ENCODE measurements at regions not wholly inside any gene's neighbourhood (a gene's known extent, or its start where the extent isn't known, plus 50 kb on each side); places are given as distances from the start of the nearest gene placed in this dataset.

GRCh38 chr12:72746048-72746447 lies 473.9 kb downstream of the TRHDE start:
- TF ChIP-seq CTCF (IDR thresholded peaks at IDR 0.05 in 8 of 11, conservative IDR thresholded peaks at IDR 0.05 in 3 of 11) (no peak), POLR2A (IDR thresholded peaks at IDR 0.05) (no peak)

Measured in spleen (tissue), 7 donors.